H9 (cell line): ENCODE measurements at regions not wholly inside any gene's neighbourhood (a gene's known extent, or its start where the extent isn't known, plus 50 kb on each side); places are given as distances from the start of the nearest gene placed in this dataset.

Experiments used
- DNase-seq: peaks from one replicate; pipeline ENCODE4 v3.0.0-alpha.2; 2017
- H2AFZ ChIP-seq: one replicate; pipeline ENCODE4 v1.6.1; 2013; ENCODE audit warnings: mild to moderate bottlenecking, low read length, control low read depth, moderate library complexity
- H2AK5ac ChIP-seq: 2 replicates; pipeline ENCODE4 v1.6.1; 2013; ENCODE audit warnings: low read length, control low read depth, mixed read lengths; ENCODE audit not compliant: insufficient read length
- H2BK120ac ChIP-seq: one replicate; pipeline ENCODE4 v1.6.1; 2013; ENCODE audit warnings: low read depth, mild to moderate bottlenecking, low read length, control low read depth, inconsistent platforms; ENCODE audit not compliant: poor library complexity, severe bottlenecking
- H2BK12ac ChIP-seq: 2 replicates; pipeline ENCODE4 v1.6.1; 2013; ENCODE audit warnings: low read length, control low read depth, mixed read lengths, low read depth; ENCODE audit not compliant: insufficient read length
- H2BK15ac ChIP-seq: 2 replicates; pipeline ENCODE4 v1.6.1; 2013; ENCODE audit warnings: low read depth, low read length, control low read depth
- H2BK20ac ChIP-seq: one replicate; pipeline ENCODE4 v1.6.1; 2013; ENCODE audit warnings: low read depth, mild to moderate bottlenecking, low read length, control low read depth, inconsistent platforms; ENCODE audit not compliant: poor library complexity, severe bottlenecking
- H2BK5ac ChIP-seq: 2 replicates; pipeline ENCODE4 v1.6.1; 2013; ENCODE audit warnings: low read length, control low read depth, mixed read lengths; ENCODE audit not compliant: insufficient read length
- H3K14ac ChIP-seq: 2 replicates; pipeline ENCODE4 v1.6.1; 2013; ENCODE audit warnings: low read length, control low read depth; ENCODE audit not compliant: insufficient read depth
- H3K18ac ChIP-seq: 2 replicates; pipeline ENCODE4 v1.6.1; 2013; ENCODE audit warnings: low read depth, mild to moderate bottlenecking, mixed read lengths, low read length, control low read depth; ENCODE audit not compliant: insufficient read length
- H3K23ac ChIP-seq: 2 replicates; pipeline ENCODE4 v1.6.1; 2013; ENCODE audit warnings: low read length, control low read depth, mixed read lengths, low read depth; ENCODE audit not compliant: insufficient read length
- H3K23me2 ChIP-seq: 2 replicates; pipeline ENCODE4 v1.6.1; 2013; ENCODE audit warnings: low read depth, mild to moderate bottlenecking, mixed read lengths, low read length, control low read depth; ENCODE audit not compliant: insufficient read length, poor library complexity, severe bottlenecking
- H3K27ac ChIP-seq: 2 replicates; pipeline ENCODE4 v1.5.1; 2013; ENCODE audit warnings: low read length, control low read depth, mixed read lengths, low read depth; ENCODE audit not compliant: insufficient read length
- H3K27me3 ChIP-seq: 2 replicates; pipeline ENCODE4 v1.6.1; 2013; ENCODE audit warnings: low read length, control low read depth, inconsistent platforms; ENCODE audit not compliant: insufficient read depth
- H3K4ac ChIP-seq: 2 replicates; pipeline ENCODE4 v1.6.1; 2013; ENCODE audit warnings: low read depth, mild to moderate bottlenecking, control low read depth, inconsistent platforms, low read length, moderate library complexity
- H3K4me1 ChIP-seq: 2 replicates; pipeline ENCODE4 v1.6.1; 2013; ENCODE audit warnings: low read length, control low read depth, inconsistent platforms; ENCODE audit not compliant: insufficient read depth
- H3K4me2 ChIP-seq: 2 replicates; pipeline ENCODE4 v1.6.1; 2013; ENCODE audit warnings: low read length, control low read depth, mixed read lengths; ENCODE audit not compliant: insufficient read length, insufficient read depth
- H3K56ac ChIP-seq: 2 replicates; pipeline ENCODE4 v1.6.1; 2013; ENCODE audit warnings: low read depth, mild to moderate bottlenecking, mixed read lengths, low read length, control low read depth; ENCODE audit not compliant: insufficient read length
- H3K79me1 ChIP-seq: 2 replicates; pipeline ENCODE4 v1.6.1; 2013; ENCODE audit warnings: low read depth, mild to moderate bottlenecking, moderate library complexity, low read length, control low read depth, inconsistent platforms; ENCODE audit not compliant: insufficient read depth, poor library complexity, severe bottlenecking
- H3K79me2 ChIP-seq: 2 replicates; pipeline ENCODE4 v1.6.1; 2013; ENCODE audit warnings: low read length, control low read depth, inconsistent platforms; ENCODE audit not compliant: insufficient read depth
- H3K9ac ChIP-seq: 2 replicates; pipeline ENCODE4 v1.6.1; 2013; ENCODE audit warnings: low read length, control low read depth, mixed read lengths; ENCODE audit not compliant: insufficient read length; ENCODE audit errors: extremely low read depth
- H3K9me3 ChIP-seq: one replicate; pipeline ENCODE4 v1.6.1; 2013; ENCODE audit warnings: low read depth, low read length, inconsistent platforms; ENCODE audit not compliant: control insufficient read depth
- H3T11ph ChIP-seq: one replicate; pipeline ENCODE4 v1.6.1; 2013; ENCODE audit warnings: mild to moderate bottlenecking, low read length, control low read depth, inconsistent platforms
- H4K20me1 ChIP-seq: one replicate; pipeline ENCODE4 v1.6.1; 2013; ENCODE audit not compliant: control insufficient read depth, insufficient read length, insufficient read depth
- H4K5ac ChIP-seq: 2 replicates; pipeline ENCODE4 v1.6.1; 2013; ENCODE audit warnings: low read depth, mild to moderate bottlenecking, mixed read lengths, low read length, control low read depth; ENCODE audit not compliant: insufficient read length
- H4K8ac ChIP-seq: replicated peaks from 2 replicates; pipeline ENCODE4 v1.6.1; 2013; ENCODE audit warnings: low read length, control low read depth, mixed read lengths, low read depth; ENCODE audit not compliant: insufficient read length
- H4K91ac ChIP-seq: 2 replicates; pipeline ENCODE4 v1.6.1; 2013; ENCODE audit warnings: low read depth, mild to moderate bottlenecking, moderate library complexity, mixed read lengths, low read length, control low read depth; ENCODE audit not compliant: insufficient read length
- H3K27ac Mint-ChIP-seq, 3 experiments: 2 replicates in 2 of 3; 3 replicates in 1 of 3; pipeline ENCODE4 v1.8.0; 2020 to 2021; ENCODE audit warnings: mixed read lengths in 3 of 3, mild to moderate bottlenecking in 1 of 3, moderate library complexity in 1 of 3
- H3K27me3 Mint-ChIP-seq: 2 replicates; pipeline ENCODE4 v1.8.0; 2021; ENCODE audit warnings: low read depth, mild to moderate bottlenecking, moderate library complexity, mixed read lengths
- H3K36me3 Mint-ChIP-seq, 3 experiments: 2 replicates in 2 of 3; 3 replicates in 1 of 3; pipeline ENCODE4 v1.8.0; 2020 to 2021; ENCODE audit warnings: low read depth in 3 of 3, mixed read lengths in 3 of 3; ENCODE audit not compliant: insufficient read depth in 1 of 3
- H3K4me1 Mint-ChIP-seq, 2 experiments: 2 replicates each; pipeline ENCODE4 v1.8.0; 2020; ENCODE audit warnings: mixed read lengths in 2 of 2
- H3K4me3 Mint-ChIP-seq, 2 experiments: 2 replicates in 1 of 2; 3 replicates in 1 of 2; pipeline ENCODE4 v1.8.0; 2020 to 2021; ENCODE audit warnings: mild to moderate bottlenecking in 2 of 2, mixed read lengths in 2 of 2, moderate library complexity in 1 of 2
- H3K9me3 Mint-ChIP-seq, 2 experiments: 2 replicates in 1 of 2; 3 replicates in 1 of 2; pipeline ENCODE4 v1.8.0; 2020; ENCODE audit warnings: mild to moderate bottlenecking in 2 of 2, mixed read lengths in 2 of 2, moderate library complexity in 1 of 2
- CTCF ChIP-seq: fragments of 200-600 bp; sonication (generic); conservative IDR thresholded peaks from 3 replicates; pipeline ENCODE4 v1.8.0; 2021; ENCODE audit warnings: antibody characterized with exemption, mild to moderate bottlenecking
- WGBS: extraction: QIAGEN DNeasy Blood & Tissue Kit; methylation state at CpG from one replicate; pipeline ENCODE4 v1.1.7; 2013; ENCODE audit warnings: missing lambda C conversion rate, low lambda C conversion rate, mixed read lengths; ENCODE audit not compliant: insufficient read length; ENCODE audit errors: extremely low coverage; 5-methylcytosine and 5-hydroxymethylcytosine counted together

GRCh38 chr1:208944981-208945451 lies 638.5 kb upstream of the CAMK1G start:
- Histone ChIP-seq H2BK15ac (no peak overlapping the region), H3T11ph (no peak overlapping the region), H3K4me2 (no peak overlapping the region), H2AK5ac (no peak overlapping the region), H2BK12ac (no peak overlapping the region), H2BK5ac (no peak overlapping the region), H3K18ac (no peak overlapping the region), H3K79me1 (no peaks in the 10 kb centered on the region), H3K14ac (no peak overlapping the region), H3K4me1 (no peaks in the 10 kb centered on the region), H2BK120ac (no peak overlapping the region), H3K27ac (no peak overlapping the region), H2AFZ (no peak overlapping the region), H4K5ac (no peak overlapping the region), H4K8ac (no peak overlapping the region), H3K9ac (no peak overlapping the region), H3K56ac (no peak overlapping the region), H3K27me3 (no peaks in the 10 kb centered on the region), H4K91ac (no peak overlapping the region), H3K23ac (no peak overlapping the region), H3K79me2 (no peaks in the 10 kb centered on the region), H3K23me2 (no peaks in the 10 kb centered on the region), H3K4ac (no peak overlapping the region), H4K20me1 (no peaks in the 10 kb centered on the region), H3K9me3 (no peaks in the 10 kb centered on the region), H2BK20ac (no peak overlapping the region)
- H3K36me3 Mint-ChIP-seq = no peaks in the 10 kb centered on the region
- H3K4me1 Mint-ChIP-seq = 0 out of 4 replicates have a peak, but pooled peaks cover 0 to 2% of the 10 kb centered on the region in 2 experiments
- WGBS = no CpG with 5 or more reads among the region's 2 CpGs
- no peaks in the 10 kb centered on the region for H3K27me3 Mint-ChIP-seq
- no peak for TF ChIP-seq CTCF
- no peak overlapping the region; a peak in 1 of 7 replicates for H3K27ac Mint-ChIP-seq
- H3K9me3 Mint-ChIP-seq = peaks cover 0 to 1% of the 10 kb centered on the region in 2 experiments; a peak in 1 of 5 replicates
- no peak for DNase-seq
- no peak overlapping the region for H3K4me3 Mint-ChIP-seq
